ENCODE measurements at regions not wholly inside any gene's neighbourhood (a gene's known extent, or its start where the extent isn't known, plus 50 kb on each side); places are given as distances from the start of the nearest gene placed in this dataset.
"Not testable (repeated sequence)": the region's sequence is repeated elsewhere in the genome, so short reads cannot be mapped to it uniquely, and the experiment has no call there.

DNA sequence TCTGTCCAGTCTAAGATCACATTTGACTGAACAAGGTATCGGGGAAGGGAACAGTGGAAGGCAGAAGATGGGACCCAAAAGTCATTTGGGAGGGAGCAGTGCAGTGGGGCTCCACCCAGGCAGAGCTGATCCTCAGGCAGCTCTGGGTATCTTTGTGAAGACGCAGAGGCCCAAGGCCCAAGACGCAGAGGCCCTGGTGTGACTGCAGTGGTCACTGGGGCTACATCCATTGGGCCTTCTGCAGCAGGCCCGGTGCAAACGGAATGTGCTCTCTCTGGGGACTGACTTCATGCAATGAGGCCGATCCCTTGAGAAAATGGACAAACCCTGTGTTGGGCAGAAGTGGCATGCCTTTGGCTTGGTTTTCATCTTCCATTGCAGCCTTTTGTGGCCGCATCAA lies 463.4 kb upstream of the ZNF507 start:
- no peak for DNase-seq (ENCODE audit: low spot score)

DNA sequence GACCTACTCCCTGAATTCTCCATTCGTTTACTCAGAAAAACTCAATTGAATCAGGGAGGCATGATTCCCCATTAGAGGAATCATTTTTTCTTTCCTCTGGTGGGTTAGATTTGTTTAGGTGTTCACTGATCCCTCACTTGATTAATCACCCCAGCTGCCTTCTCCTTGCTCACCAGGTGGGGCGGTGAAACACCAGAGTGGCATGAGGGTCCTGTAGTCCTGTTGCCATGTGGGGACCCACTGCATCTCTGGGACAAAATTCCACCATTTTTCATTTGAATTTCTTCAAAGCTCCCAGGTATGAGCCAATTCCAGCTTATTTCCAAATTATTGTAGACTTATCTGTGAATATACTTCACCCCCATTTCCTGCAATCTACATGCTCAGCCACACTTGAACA lies 462.7 kb upstream of the ZNF507 start:
- no peak for DNase-seq (ENCODE audit: low spot score)

DNA sequence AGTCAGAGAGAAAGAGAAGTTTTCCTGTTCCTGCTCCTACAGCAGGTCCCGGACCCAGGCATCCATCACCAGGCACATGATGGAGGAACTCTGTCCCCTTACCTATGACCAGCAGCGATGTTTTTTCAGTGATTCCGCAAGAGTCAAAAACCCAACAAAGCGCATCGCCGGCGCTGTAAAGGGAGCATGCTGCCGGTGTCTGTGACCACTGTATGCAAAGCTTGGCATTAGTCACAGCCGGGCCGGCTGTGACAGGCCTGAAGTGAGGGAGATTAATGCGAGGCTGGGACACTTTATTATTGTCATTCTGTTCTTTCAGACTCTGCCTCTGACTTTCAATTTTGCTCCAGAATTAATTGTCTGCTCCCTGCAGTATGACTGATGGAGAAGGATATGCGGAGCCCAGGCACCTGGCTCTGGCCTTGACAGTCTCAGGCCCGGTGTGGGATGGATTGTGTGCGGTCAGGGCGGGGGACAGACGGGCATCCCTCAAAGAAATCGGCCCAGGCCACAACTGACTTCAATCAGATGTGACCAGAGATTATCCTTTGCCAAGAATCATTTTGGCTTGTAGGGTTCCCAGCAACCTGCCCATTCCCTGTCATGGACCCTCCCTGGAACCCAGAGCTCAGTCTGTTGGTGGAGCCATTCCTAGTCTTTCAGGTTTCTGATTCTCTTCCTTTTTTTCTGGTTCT lies 462.0 kb upstream of the ZNF507 start:
- no peak for DNase-seq (ENCODE audit: low spot score)

DNA sequence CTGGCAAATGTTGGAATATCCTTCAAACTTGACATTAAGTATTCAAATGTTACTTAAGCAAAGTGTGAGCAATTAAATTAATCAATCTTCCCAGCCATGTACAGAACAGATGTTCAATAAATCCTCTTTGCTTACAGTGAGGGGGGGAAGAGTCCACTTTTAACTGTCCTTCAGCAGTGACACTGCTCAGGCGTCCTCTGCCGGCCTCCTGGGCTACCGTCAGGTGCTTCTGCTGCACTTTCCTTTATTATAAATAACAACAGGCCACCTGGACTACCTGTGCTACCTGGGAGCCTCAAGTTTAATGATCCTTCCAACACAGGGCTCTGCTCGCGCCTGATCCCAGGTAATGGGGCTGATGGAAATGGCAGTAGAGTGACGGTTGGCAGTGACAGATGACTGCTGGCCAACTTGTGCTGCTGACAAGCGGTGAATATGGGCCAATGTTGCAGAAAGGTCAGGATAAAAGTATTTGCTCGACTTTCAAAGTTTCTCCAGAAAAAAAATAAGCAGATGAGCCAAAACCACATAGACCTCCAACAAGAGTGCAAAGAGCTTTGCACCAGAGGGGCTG lies 460.0 kb upstream of the ZNF507 start:
- no peak for DNase-seq (ENCODE audit: low spot score)

DNA sequence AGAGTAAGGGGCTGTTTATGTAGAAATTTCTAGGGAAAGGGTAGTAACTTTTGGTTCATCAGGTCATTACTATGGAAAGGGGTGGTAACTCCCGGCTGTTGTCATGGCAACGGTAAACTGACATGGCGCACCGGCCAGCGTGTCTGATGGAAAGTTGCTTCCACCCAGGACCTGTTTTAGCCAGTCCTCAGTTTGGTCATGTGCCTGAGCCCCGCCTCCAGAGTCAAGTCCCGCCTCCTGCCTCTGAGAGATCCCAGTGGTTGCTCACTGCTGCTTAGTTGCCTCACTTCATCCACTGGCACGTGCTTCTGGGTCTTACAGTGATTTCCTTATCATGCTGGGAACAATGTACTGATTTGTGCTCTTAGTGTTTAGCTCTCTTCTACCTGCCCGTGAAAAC lies 455.2 kb upstream of the ZNF507 start:
- no peak for DNase-seq (ENCODE audit: low spot score)

DNA sequence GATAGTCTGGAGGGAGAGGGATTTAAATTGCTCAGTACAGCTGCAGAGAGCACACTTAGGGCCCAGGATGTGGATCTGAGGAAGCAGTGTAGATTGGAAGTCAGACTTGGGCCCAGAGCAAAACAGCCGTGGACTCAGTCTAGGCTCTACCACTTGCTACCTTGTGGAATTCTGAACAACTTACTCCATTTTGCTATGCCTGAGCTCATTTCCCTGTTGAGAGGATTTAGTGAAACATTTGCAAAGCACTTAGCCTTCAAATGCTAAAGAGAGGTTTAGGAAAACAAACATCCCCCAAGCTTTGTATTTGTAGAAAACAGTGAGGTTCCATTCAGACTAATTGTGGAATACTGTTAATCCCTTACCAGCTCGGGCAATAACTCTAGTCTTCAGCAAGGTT lies 453.4 kb upstream of the ZNF507 start:
- no peak for DNase-seq (ENCODE audit: low spot score)

DNA sequence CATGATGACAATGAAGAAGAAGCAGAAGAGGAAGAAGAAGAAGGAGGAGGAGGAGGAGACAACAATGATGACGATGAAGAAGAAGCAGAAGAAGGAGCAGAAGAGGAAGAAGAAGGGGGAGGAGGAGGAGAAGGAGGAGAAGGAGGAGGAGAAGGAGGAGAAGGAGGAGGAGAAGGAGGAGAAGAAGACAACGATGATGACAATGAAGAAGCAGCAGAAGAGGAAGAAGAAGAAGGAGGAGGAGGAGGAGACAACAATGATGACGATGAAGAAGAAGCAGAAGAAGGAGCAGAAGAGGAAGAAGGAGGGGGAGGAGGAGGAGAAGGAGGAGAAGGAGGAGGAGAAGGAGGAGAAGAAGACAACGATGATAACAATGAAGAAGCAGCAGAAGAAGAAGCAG lies 451.9 kb upstream of the ZNF507 start:
- DNase-seq (ENCODE audit: low spot score): not testable (repeated sequence)

DNA sequence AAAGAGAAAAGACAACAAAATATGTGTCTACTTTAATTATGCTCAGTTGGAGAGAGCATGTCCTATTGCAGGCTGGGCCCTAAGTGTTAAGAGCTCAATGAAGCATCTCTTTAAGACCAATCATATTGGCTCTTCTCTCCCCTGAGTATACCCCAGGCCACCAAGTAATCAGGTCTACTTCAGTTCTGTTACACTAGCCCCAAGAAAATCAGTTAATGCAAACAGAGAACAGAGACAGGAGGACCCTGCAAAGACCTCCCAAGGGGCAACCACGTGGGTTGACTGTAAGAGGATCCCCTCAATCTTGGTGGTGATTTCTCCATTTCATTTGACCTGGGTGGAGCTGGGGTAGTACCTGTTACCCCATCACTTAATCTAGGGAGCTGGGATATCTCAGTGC lies 451.0 kb upstream of the ZNF507 start:
- no peak for DNase-seq (ENCODE audit: low spot score)

DNA sequence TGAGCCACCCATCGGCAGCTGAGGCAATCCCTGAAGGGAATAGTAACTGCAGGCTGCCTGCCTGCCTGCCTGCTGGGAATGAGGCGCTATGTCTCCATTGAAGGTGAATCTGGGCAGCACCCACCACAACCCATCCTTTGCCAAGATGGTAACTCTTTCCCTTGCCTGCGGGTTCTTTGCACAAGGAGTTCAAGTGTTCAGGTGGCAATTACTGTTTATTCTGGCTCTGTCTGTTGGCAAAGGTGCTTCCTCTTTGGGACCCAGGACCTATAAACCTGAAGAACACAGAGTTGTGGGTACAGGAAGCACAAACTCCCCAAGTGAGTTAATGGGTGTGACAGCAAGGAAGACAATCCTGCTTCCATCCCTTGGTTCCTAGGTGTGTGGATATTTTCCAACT lies 448.1 kb upstream of the ZNF507 start:
- no peak for DNase-seq (ENCODE audit: low spot score)

DNA sequence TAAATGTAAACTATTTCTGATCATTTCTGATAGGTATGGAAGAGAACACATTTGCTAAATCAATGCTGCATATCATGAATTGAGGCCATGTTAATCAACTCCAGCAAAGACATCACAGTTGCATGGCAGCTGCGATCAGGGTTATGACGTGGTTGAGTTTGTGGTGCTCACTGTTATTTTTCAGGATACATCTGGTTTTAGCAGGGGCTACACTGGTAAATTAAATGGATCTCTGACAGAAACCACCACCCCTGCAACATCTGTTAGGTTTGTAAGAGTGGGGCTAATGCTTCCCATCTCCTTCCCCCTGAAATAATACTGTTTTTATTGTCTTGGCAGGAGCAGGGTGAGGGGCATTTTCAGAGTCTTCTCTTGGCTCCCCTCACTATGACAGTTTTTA lies 444.4 kb upstream of the ZNF507 start:
- no peak for DNase-seq (ENCODE audit: low spot score)

DNA sequence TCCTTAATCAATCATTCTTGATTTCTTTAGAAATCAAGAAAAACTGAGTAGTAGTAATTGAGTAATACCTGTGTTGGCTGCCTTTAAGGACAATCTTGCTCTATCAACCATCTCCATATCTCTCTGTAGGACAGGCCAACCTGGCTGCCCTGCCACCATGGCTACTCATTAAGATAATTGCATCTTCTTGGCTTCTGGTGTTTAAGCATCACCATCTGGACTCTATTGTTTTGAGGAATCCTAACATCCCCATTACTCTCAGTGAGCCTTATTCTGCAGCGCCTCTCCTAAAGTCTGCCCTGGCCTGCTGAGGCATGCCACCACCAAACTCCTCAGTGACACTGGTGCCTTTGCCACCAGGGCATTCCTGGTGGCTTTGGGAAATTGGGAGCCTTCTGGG lies 442.6 kb upstream of the ZNF507 start:
- DNase-seq (ENCODE audit: low spot score): no peak

DNA sequence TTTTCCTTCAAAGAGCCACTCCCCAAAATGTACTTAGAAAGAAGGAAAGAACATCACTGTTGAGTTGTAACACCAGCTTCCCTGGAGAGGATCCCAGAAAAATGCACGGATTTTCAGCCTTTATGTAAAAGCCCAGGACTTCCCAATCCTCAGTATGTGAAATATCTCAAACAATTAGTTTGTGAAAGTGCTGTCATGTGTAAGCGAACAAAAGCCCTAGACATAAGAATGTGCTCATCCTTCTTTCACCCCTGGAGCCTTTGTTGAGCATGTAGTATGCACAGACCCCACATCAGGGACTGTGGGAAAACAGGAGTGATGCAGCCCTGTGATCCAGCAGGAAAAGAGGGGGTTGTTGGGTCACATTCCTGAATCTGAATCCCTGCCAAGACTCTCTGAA lies 441.4 kb upstream of the ZNF507 start:
- DNase-seq (ENCODE audit: low spot score): no peak

DNA sequence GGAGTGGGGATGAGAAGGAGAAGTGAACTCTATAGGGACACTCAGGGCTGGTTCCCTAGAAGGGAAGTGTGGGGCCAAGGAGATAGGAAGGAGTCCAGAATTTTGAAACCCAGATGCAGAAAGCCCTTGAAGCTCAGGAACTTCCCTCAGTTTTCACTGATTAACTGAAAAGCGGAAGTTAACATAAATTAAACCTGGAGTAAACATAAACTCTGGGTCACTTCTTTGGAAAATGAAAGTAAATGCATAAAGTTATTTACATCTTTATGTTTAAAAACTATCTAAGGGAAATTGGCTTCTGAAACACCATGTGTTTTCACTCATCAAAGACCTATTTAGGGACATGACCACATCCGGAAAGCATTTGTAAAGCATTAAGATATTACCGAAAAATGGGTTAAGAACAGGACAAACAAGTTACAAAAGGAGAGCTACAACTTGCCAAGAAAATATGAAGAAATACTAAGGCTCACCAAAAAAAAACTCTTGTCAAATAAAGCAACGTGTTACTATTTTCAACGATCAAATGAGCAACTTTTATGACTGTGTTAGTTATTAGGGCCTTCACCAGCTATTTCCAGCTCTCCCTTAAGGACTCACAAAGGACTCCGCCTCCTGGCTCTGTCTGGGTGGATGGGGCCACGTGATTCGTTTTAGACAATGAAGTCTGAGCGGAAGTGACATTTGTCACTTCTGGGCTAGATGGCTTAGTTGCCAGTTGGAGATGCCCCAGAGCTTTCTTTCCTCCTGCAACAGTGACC lies 439.1 kb upstream of the ZNF507 start:
- no peak for DNase-seq (ENCODE audit: low spot score)

DNA sequence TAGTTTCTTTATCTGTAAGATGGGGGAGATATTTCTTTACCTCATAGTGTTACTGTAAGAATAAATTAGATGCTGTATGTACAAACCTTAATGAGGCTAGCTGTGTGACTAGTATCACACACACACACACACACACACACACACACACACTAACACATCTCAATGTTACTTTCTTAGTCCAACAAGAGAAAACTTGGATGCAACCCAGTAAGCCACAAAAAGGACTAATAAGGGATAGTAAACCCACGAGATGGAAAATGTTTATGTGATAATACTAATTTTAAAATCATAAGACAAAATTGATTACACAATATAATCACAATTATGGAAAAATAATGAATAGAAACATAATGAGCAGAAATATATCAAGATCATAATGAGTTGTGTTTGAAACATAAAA lies 437.7 kb upstream of the ZNF507 start:
- DNase-seq (ENCODE audit: low spot score): no peak

DNA sequence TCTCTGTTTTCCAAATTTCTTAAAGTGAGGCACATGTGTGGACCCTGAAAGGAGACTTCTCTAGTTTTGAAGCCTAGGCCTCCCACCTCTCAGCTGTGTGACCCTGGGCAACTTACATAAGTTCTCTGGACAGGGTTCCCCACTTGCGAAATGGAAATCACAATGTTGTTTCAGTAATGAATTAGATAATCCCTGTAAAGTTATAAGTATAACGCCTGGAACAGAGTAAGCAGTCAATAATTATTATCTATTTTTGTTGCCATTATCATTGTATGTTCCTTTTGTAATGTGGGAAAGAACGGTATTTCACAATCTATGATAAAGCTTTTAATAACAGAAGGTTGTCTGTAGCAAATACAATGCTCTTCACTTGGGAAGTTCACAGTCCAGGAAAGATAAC lies 437.3 kb upstream of the ZNF507 start:
- no peak for DNase-seq (ENCODE audit: low spot score)

DNA sequence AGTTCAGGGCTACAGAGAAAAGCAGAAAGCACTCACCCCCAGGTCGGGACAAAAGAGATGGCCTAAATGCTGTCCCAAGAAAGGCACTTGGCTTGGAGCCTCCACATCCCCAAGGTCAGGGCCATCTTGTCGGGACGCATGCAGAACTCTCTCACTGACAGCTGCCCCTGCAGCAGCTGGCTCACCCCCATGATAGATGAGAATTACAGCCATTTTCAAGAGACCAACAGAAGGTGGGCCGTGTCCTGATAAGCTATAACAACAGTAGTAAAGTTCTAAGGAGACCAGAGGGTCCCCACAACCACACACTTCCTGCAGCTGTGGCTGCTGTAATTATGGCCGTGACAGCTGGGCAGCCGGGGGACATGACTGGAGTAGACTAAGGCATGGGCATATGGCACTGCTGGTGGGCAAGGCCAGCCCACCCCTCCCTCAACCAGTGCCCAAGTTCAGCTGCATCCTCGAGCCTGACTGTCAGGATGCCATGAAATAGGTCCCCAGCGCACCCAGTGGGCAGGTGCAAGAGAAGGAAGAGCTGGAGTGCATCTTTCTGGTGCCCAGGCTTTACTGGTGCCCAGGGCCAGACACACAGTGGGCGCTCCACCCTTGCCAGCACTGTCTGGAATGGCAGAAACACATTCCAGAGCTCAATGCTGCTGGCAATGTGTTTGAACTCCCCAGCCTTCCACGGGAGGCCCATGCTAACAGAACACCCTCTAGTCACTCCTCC lies 436.7 kb upstream of the ZNF507 start:
- no peak for DNase-seq (ENCODE audit: low spot score)

DNA sequence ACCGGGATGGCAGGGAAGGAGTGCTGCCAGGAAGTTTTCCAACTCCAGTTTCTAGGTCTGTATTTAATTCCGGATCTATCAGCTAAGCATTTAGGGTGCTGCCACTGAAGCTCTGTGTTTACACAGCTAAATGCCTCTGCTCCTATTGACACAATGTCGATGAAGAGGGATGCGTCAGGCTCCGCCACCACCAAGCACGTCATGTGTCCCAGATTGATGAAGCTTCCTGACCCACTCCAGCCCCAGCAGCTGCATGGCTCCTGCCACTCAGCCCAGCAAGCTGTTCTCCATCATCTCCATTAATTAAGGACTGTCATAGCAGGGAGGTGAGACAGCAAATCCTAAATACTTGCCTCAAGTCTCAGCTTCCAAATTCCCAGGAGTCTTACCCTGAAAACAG lies 435.2 kb upstream of the ZNF507 start:
- no peak for DNase-seq (ENCODE audit: low spot score)

DNA sequence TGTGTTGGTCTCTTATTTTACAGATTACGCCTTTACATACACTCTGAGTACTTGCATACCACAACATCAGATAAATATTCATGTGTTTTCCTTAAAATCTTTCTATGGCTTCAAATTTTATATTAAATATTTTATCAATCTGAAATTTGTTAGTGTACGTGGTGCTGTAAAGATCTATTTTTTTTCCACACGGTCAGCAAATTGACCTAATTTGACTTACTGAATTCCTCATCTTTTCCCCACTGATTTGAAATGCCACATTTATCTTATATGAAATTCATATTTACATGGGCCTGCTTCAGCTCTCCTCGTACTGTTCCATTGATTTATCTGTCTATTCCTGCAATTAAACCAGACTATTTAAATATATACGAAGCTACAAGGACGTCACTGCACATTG lies 433.8 kb upstream of the ZNF507 start:
- DNase-seq (ENCODE audit: low spot score): no peak

DNA sequence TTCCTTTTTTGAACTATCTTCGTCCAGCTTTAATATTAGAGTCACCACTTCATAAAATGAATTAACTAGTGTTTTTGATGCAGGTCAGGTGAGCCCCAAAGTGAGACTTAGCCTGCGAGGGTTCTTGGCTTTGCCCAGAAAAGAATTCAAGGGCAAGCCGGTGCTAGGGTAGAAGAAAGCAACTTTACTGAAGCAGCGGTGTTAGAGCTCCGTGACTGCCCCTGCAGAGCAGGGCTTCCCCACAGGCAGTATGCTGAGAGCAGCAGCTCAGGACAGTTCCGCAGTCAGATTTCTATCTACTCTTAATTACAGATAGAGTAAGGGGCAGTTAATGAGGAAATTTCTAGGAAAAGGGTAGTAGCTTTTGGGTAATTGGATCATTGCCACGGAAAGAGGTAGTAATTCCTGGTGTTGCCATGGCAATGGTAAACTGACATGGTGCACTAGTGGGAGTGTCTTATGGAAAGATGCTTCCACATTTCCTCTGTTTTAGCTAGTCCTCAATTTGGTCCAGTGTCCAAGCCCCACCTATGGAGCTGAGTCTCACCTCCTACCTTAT lies 432.2 kb upstream of the ZNF507 start:
- DNase-seq (ENCODE audit: low spot score): no peak

DNA sequence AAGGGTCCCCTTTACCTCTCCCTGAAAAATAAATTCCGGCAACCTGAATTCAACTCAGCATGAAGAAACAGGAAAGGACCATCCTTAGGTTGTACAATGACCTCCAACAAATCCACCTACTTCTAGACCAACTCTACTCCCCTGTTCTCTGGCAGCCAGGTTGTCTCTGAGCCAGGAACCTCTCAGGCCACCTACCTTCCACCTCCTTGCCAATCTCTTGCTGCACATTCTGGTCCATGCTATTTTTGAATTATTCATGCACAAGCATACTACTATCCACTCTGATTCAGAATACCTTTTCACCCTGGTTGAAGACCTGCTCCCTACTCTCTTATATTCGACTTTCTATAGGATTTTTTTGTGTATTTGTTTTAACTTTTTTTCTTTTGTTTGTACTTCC lies 415.0 kb upstream of the ZNF507 start:
- DNase-seq (ENCODE audit: low spot score): no peak

DNA sequence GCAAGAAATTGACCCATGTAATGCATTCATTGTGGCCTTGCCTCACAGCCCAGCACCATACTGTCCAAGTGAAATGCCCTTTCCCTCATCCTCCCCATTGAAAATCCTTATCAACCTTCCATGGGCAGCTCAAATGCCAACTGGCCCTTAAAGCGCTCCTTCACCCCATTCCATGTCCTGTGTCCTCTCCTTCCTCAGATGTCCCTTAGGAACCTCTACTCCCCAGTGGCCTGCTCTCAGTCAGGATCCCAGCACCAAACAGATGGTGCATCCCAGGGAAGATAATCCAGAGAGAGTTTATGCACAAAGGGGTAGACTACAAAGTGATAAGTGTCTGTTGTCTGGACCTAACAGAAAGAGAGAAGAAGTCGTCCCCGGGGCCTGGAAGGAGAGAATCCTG lies 407.4 kb upstream of the ZNF507 start:
- no peak for DNase-seq (ENCODE audit: low spot score)

DNA sequence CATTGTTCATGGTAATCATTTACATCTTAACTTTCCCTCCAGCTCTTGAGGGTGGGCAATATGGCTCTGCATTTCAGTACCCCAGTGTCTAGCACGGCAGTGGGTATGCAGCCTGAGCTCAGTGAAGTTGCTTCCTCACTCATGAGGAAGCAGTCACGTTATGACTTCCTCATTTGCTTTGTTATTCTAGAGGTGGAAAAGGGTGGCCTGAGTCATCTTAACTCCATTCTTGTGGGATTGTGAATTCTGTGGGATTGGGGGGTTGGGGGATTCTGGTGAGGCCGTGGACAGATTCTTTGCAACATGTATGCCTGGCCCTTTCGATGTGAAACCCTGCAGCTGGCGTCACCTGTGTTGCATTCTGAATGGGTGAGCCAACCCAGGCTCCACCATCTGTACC lies 406.7 kb upstream of the ZNF507 start:
- no peak for DNase-seq (ENCODE audit: low spot score)

Measured in HT-29 (cell line).